Neuronal stem cell (in vitro differentiated cells): ENCODE measurements at regions not wholly inside any gene's neighbourhood (a gene's known extent, or its start where the extent isn't known, plus 50 kb on each side); places are given as distances from the start of the nearest gene placed in this dataset.

Experiments
- DNase-seq: peaks from one replicate; pipeline ENCODE4 v3.0.0-alpha.2; 2013; ENCODE audit warnings: low spot score
- H2AFZ ChIP-seq: one replicate; pipeline ENCODE4 v1.6.1; 2013; ENCODE audit warnings: mild to moderate bottlenecking, low read length, inconsistent platforms
- H2AK5ac ChIP-seq: 2 replicates; pipeline ENCODE4 v1.6.1; 2013; ENCODE audit warnings: low read depth, mild to moderate bottlenecking, inconsistent platforms, low read length, moderate library complexity, mixed read lengths
- H2BK120ac ChIP-seq: 2 replicates; pipeline ENCODE4 v1.6.1; 2013; ENCODE audit warnings: low read depth, mild to moderate bottlenecking, inconsistent platforms, low read length, moderate library complexity, mixed read lengths
- H2BK12ac ChIP-seq: one replicate; pipeline ENCODE4 v1.6.1; 2013; ENCODE audit warnings: low read length, inconsistent platforms
- H2BK15ac ChIP-seq: 2 replicates; pipeline ENCODE4 v1.6.1; 2013; ENCODE audit warnings: mild to moderate bottlenecking, low read length, inconsistent platforms, mixed read lengths
- H2BK5ac ChIP-seq: one replicate; pipeline ENCODE4 v1.6.1; 2013; ENCODE audit warnings: inconsistent platforms, mild to moderate bottlenecking, low read length, moderate library complexity
- H3K14ac ChIP-seq: one replicate; pipeline ENCODE4 v1.6.1; 2013; ENCODE audit warnings: low read length, inconsistent platforms
- H3K18ac ChIP-seq: 2 replicates; pipeline ENCODE4 v1.6.1; 2013; ENCODE audit warnings: low read length, inconsistent platforms
- H3K23ac ChIP-seq: 2 replicates; pipeline ENCODE4 v1.6.1; 2013; ENCODE audit warnings: low read depth, mild to moderate bottlenecking, mixed read lengths, low read length, inconsistent platforms; ENCODE audit not compliant: poor library complexity
- H3K27ac ChIP-seq: replicated peaks from 3 replicates; pipeline ENCODE4 v1.5.1; 2013; ENCODE audit warnings: low read length, inconsistent platforms
- H3K27me3 ChIP-seq, 3 experiments: 2 replicates each; pipeline ENCODE4 v1.6.1; 2013; ENCODE audit warnings: low read length in 3 of 3, mild to moderate bottlenecking in 2 of 3, inconsistent platforms in 1 of 3, low read depth in 1 of 3, mixed read lengths in 1 of 3, moderate library complexity in 1 of 3; ENCODE audit not compliant: control insufficient read depth in 3 of 3, insufficient read depth in 3 of 3
- H3K36me3 ChIP-seq, 2 donors: replicated peaks in 1 of 2; 2 replicates each; pipeline ENCODE4 v1.6.1; 2013; ENCODE audit warnings: low read length in 2 of 2; ENCODE audit not compliant: control insufficient read depth in 2 of 2, insufficient read depth in 2 of 2
- H3K4ac ChIP-seq: 2 replicates; pipeline ENCODE4 v1.6.1; 2013; ENCODE audit warnings: inconsistent platforms, mild to moderate bottlenecking, low read length, moderate library complexity
- H3K4me1 ChIP-seq, 2 donors: 1 replicate in 1 of 2; 2 replicates in 1 of 2; pipeline ENCODE4 v1.6.1; 2013; ENCODE audit warnings: low read length in 2 of 2, low read depth in 1 of 2; ENCODE audit not compliant: control insufficient read depth in 2 of 2, insufficient read depth in 1 of 2
- H3K4me2 ChIP-seq: one replicate; pipeline ENCODE4 v1.6.1; 2013; ENCODE audit warnings: mild to moderate bottlenecking, low read length, inconsistent platforms; ENCODE audit not compliant: insufficient read depth, poor library complexity, severe bottlenecking
- H3K4me3 ChIP-seq, 2 donors: 2 replicates each; pipeline ENCODE4 v1.5.1; 2013; ENCODE audit warnings: low read length in 2 of 2, mild to moderate bottlenecking in 2 of 2, inconsistent platforms in 1 of 2, moderate library complexity in 1 of 2
- H3K79me1 ChIP-seq: one replicate; pipeline ENCODE4 v1.6.1; 2013; ENCODE audit warnings: low read depth, mild to moderate bottlenecking, inconsistent platforms, low read length, moderate library complexity
- H3K9ac ChIP-seq: one replicate; pipeline ENCODE4 v1.6.1; 2013; ENCODE audit warnings: mild to moderate bottlenecking, low read depth, low read length, inconsistent platforms; ENCODE audit not compliant: poor library complexity
- H3K9me3 ChIP-seq, 2 donors: replicated peaks in 1 of 2; 2 replicates each; pipeline versions ENCODE3 to v1.6.1; 2013; ENCODE audit warnings: low read length in 2 of 2, mild to moderate bottlenecking in 2 of 2, inconsistent platforms in 1 of 2, low read depth in 1 of 2, mixed read lengths in 1 of 2, moderate library complexity in 1 of 2; ENCODE audit not compliant: control insufficient read depth in 2 of 2, insufficient read depth in 1 of 2
- H4K8ac ChIP-seq: one replicate; pipeline ENCODE4 v1.6.1; 2013; ENCODE audit warnings: low read depth, mild to moderate bottlenecking, inconsistent platforms, low read length, moderate library complexity
- H4K91ac ChIP-seq: one replicate; pipeline ENCODE4 v1.6.1; 2013; ENCODE audit warnings: low read length, low read depth, mild to moderate bottlenecking, inconsistent platforms; ENCODE audit not compliant: poor library complexity
- WGBS, 2 donors: extraction: QIAGEN DNeasy Blood & Tissue Kit; methylation state at CpG; one replicate each; pipeline ENCODE4 v1.1.7; 2013; ENCODE audit warnings: missing lambda C conversion rate in 2 of 2, mixed read lengths in 1 of 2; ENCODE audit not compliant: insufficient read length in 2 of 2, insufficient replicate concordance in 1 of 2; ENCODE audit errors: extremely low coverage in 2 of 2; 5-methylcytosine and 5-hydroxymethylcytosine counted together

DNA sequence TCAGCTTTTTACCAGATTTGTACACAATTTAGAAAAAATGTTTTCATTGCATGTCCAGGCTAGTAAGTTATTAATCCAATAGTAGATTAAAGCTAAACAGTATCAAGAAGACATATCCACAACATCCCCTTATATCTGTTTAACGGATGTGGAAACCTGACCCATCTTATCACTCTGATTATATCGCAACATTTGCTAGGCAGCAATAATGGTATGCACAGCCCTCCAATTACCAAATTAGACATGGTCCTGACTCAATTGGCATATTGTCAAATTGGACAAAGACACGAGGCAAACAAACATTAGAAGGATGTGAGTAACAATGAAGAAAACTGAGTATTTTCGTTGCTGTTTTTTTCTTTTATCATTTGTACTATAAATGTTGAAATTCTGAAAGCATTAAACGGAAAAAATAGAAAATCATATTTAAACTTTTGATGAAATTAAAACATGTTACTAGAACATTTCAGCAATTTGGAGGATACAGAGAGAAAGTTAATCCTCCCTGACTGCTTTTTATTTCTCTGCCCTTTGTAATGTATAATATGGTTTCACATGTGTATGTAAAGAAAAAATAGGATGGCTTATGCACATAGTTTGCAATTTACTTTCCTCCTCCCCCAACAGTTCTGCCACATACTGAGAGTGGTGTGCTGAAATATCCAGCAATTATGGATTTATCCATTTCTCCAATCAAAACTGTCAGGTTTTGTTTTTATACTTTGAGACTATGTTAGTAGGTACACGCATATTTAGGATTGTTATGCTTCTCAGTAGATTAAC lies 633.7 kb downstream of the ZIC1 start:
- H3K14ac ChIP-seq: no peak overlapping the region
- H3K23ac ChIP-seq: no peak overlapping the region
- no peak overlapping the region for H2BK120ac ChIP-seq
- no peak overlapping the region for H3K18ac ChIP-seq
- no peaks in the 10 kb centered on the region for H3K4me1 ChIP-seq
- H3K79me1 ChIP-seq: no peaks in the 10 kb centered on the region
- H3K9me3 ChIP-seq: no peaks in the 10 kb centered on the region
- no peak overlapping the region for H2BK15ac ChIP-seq
- WGBS, 2 donors: no CpG with 5 or more reads among the region's 6 CpGs
- H2BK12ac ChIP-seq: no peak overlapping the region
- no peak overlapping the region for H2AFZ ChIP-seq
- no peaks in the 10 kb centered on the region for H3K27me3 ChIP-seq
- no peak overlapping the region for H4K91ac ChIP-seq
- no peak overlapping the region for H3K4ac ChIP-seq
- no peak overlapping the region for H4K8ac ChIP-seq
- no peak overlapping the region for H3K27ac ChIP-seq
- H2BK5ac ChIP-seq: no peak overlapping the region
- no peaks in the 10 kb centered on the region for H3K36me3 ChIP-seq
- no peak overlapping the region for H3K4me2 ChIP-seq
- H3K4me3 ChIP-seq: no peak overlapping the region
- no peak for DNase-seq
- H2AK5ac ChIP-seq: no peak overlapping the region
- no peak overlapping the region for H3K9ac ChIP-seq

DNA sequence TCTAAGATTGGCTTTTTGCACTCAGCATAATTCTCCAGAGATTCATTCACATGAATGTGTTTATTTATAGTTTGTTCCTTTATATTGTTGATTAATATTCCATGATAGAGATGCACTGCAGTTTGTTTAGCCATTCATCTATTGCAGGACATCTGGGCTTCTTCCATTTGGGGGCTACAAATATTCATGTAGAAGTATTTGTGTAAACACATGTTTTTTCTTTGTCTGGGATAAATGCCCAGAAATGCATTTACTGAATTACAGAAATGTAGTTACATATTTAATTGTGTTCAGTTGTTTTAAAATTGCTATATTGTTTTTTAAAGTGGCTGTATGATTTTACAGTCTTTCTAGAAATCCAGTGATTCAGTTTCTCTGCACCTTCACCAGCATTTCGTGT lies 635.0 kb downstream of the ZIC1 start:
- Histone ChIP-seq H3K27ac (no peak overlapping the region), H2BK12ac (no peak overlapping the region), H3K9me3 (no peaks in the 10 kb centered on the region), H3K27me3 (no peaks in the 10 kb centered on the region), H2AK5ac (no peak overlapping the region), H3K4me3 (no peak overlapping the region), H3K4me1 (no peaks in the 10 kb centered on the region), H3K36me3 (no peaks in the 10 kb centered on the region), H2AFZ (no peak overlapping the region), H2BK5ac (no peak overlapping the region), H3K14ac (no peak overlapping the region), H4K91ac (no peak overlapping the region), H3K18ac (no peak overlapping the region), H3K9ac (no peak overlapping the region), H2BK15ac (no peak overlapping the region), H3K4ac (no peak overlapping the region), H4K8ac (no peak overlapping the region), H3K4me2 (no peak overlapping the region), H2BK120ac (no peak overlapping the region), H3K23ac (no peak overlapping the region), H3K79me1 (no peaks in the 10 kb centered on the region)
- no peak for DNase-seq
- WGBS, 2 donors: no CpG with 5 or more reads among the region's 1 CpG

DNA sequence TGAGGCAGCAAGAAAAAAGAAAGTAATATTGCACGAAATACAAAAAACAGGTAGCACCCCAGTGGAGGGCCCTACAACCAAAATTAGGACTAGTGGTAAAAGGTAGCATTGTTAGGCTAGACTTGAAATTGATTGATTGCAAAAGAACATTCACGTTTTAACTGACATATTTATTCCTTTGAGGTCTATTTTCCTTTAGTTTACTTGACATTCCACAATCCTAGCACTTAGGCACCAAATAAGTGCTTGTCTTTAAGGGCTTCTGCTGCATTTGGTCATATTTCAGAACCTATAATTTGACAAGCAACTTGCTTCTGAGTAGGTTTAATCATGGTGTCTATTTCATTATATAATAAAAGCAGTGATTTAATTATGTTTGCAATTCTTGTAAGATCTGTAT lies 642.7 kb upstream of the AGTR1 start:
- no peaks in the 10 kb centered on the region for H3K79me1 ChIP-seq
- H3K4ac ChIP-seq: no peak overlapping the region
- DNase-seq: no peak

DNA sequence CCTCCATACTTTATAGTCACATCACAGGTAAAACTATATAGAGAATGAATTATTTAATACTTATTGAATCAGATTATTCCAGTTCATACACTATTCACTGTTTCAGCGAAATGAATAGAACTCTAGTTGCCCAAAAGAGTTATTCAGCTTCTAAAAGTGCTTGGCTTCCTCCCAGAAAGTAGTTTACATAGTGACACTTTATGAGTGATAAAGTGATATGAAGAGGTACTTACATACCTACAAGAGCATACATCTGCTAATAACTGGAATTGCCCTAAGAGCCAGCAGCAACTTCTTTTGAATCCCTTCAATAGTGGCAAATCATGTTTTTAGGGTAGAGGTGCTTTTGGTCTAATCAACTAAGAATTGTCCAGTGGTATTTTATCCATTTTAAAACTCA lies 635.1 kb upstream of the AGTR1 start:
- DNase-seq: no peak
- H3K4me1 ChIP-seq: no peaks in the 10 kb centered on the region
- H3K9me3 ChIP-seq: no peaks in the 10 kb centered on the region
- H3K4me3 ChIP-seq: no peak overlapping the region
- H2BK12ac ChIP-seq: no peak overlapping the region
- H3K4me2 ChIP-seq: no peak overlapping the region
- H2BK5ac ChIP-seq: no peak overlapping the region
- H3K36me3 ChIP-seq: no peaks in the 10 kb centered on the region
- no peak overlapping the region for H4K91ac ChIP-seq
- H2AK5ac ChIP-seq: no peak overlapping the region
- H3K27me3 ChIP-seq: no peaks in the 10 kb centered on the region
- no peak overlapping the region for H2AFZ ChIP-seq
- H3K18ac ChIP-seq: no peak overlapping the region
- H3K14ac ChIP-seq: no peak overlapping the region
- no peak overlapping the region for H2BK15ac ChIP-seq
- H3K27ac ChIP-seq: no peak overlapping the region
- H3K9ac ChIP-seq: no peak overlapping the region
- no peaks in the 10 kb centered on the region for H3K79me1 ChIP-seq
- no peak overlapping the region for H2BK120ac ChIP-seq
- no peak overlapping the region for H3K4ac ChIP-seq
- no CpG with 5 or more reads among the region's 1 CpG for WGBS, 2 donors
- H3K23ac ChIP-seq: no peak overlapping the region
- H4K8ac ChIP-seq: no peak overlapping the region

More for the DNA sequence above, 642.7 kb upstream of the AGTR1 start:
- Histone ChIP-seq H3K9ac (no peak overlapping the region), H3K4me3 (no peak overlapping the region), H2BK12ac (no peak overlapping the region), H4K8ac (no peak overlapping the region), H3K36me3 (no peaks in the 10 kb centered on the region), H2AK5ac (no peak overlapping the region), H3K9me3 (peaks cover 0 to 5% of the 10 kb centered on the region in 2 donors), H2AFZ (no peak overlapping the region), H4K91ac (no peak overlapping the region), H2BK120ac (no peak overlapping the region), H3K27me3 (no peaks in the 10 kb centered on the region), H3K23ac (no peak overlapping the region), H3K18ac (no peak overlapping the region), H2BK5ac (no peak overlapping the region), H3K27ac (no peak overlapping the region), H3K4me1 (no peaks in the 10 kb centered on the region), H2BK15ac (no peak overlapping the region), H3K14ac (no peak overlapping the region), H3K4me2 (no peak overlapping the region)
- WGBS, 2 donors: no CpG with 5 or more reads among the region's 2 CpGs
